ENCODE measurements at regions not wholly inside any gene's neighbourhood (a gene's known extent, or its start where the extent isn't known, plus 50 kb on each side); places are given as distances from the start of the nearest gene placed in this dataset.

DNA sequence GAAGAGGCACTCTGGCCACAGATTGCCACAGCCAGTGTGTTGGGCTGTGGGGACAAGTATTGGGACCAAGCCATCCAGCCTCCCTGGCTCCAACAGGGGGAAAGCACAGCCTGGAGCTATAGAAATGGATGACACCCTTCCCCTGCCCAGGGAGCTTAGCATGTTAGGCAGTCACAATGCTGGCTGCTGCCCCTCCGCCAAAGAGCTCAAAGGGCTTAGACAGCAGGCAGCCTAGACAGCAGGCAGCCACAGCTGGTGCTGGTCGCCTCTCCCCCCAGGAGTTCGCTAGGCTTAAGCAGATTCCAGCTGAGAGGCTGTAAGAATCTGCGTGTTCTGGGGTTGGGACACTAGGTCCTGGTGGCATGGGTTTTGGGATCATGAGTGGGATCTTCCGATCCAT lies 94.5 kb upstream of the MXRA5 start:
- no peak for TF ChIP-seq CTCF (IDR thresholded peaks at IDR 0.05 in 4 of 5, conservative IDR thresholded peaks at IDR 0.05 in 1 of 5)
- no peak for TF ChIP-seq POLR2A (IDR thresholded peaks at IDR 0.05)

Data from gastrocnemius medialis (tissue), 4 donors.